ENCODE measurements at regions not wholly inside any gene's neighbourhood (a gene's known extent, or its start where the extent isn't known, plus 50 kb on each side); places are given as distances from the start of the nearest gene placed in this dataset.
A peak's percentile ranks its signal among the peaks of the same experiment; 100 is the strongest.
"Not testable (repeated sequence)": the region's sequence is repeated elsewhere in the genome, so short reads cannot be mapped to it uniquely, and the experiment has no call there.

DNA sequence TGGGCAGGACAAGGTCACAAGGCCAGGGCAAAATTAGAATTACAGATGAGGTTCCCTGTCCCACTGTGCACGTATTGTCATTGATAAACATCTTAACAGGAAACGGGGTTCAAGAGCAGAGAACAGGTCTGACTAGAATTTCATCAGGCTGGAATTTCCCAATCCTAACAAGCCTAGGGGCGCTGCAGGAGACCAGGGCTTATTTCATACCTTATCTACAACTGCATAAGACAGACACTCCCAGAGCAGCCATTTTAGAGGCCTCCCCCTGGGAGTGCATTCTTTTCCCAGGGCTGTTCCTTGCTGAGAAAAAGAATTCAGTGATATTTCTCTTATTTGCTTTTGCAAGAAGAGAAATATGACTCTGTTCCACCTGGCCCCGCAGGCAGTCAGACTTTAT is 244.8 kb downstream of the DAD1 start:
- DNase-seq (ENCODE audit: low read depth): not testable (repeated sequence)

DNA sequence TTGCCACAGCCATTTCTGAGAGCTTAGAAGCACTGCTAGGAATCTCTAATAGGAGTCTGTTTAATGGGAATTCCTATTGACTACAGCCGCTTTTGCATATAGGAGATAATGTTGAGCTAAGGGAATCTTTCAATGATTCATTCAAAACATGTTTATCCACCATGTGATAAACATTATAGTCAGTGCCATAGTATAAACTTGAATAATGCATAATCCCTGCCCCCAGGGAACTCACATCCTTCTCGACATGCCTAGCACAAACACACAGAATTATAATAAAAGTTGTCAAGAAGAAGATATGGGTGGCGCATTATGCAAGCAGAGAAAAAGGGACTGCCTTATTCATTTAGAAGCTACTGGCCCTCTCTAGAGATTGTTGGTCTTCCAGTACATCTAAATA is 248.0 kb downstream of the DAD1 start:
- no peak for DNase-seq (ENCODE audit: low read depth)

DNA sequence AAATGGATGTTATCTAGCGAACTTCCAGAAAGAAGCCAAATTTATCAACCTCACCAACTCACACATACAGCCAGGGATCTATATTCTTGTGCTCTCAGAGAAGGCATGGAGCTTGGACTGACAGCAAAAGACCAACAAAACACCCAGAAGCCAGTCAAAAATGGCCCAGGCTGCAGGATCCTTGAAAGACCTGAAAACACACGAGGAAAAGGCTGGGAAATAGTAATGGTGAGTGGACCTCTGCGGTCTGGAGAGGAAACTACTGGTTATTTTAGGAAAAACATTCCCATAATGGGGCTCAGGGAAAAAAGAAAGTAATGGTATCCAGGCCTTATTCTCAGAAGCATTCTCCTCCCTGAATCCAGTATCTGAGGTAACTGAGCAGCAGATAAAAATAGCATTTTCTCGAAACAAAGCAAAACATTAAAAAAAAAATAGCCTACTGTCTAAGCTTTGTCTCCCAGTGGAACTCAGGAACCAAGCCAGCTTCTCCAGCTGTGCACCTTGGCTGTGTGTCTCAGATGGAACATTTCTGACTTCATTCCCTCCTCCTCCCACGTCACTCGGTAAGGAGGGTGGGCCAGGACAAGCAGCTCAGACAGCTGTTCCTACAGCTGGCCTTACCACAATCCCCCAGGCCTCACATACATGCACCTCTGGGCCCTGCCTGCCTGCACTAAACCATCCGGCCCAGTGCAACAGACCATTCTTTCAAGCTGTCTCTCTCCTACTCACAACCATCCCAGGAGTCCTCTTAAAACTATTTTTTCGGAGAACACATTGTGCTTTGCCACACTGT is 249.9 kb downstream of the DAD1 start:
- peak; percentile 70 for DNase-seq (ENCODE audit: low read depth)

DNA sequence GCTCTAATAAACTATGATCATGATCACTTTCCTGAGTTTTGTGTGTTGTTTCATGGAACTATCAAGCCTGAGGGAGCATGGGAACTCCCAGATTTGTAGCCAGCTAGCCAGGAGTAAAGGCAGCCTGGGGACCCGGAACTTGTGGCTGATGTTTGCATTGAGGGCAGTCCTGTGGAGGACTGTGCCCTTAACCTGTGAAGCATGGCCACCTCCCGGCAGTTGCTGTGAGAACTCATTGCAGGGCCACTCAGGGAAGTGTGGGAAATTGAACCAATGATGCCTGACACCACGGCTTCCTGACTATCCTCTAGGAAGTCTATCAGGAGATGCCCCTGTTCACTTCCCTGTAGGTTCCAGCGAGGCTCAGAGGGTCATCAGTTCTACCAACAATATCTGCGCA is 250.6 kb downstream of the DAD1 start:
- DNase-seq (ENCODE audit: low read depth): no peak

DNA sequence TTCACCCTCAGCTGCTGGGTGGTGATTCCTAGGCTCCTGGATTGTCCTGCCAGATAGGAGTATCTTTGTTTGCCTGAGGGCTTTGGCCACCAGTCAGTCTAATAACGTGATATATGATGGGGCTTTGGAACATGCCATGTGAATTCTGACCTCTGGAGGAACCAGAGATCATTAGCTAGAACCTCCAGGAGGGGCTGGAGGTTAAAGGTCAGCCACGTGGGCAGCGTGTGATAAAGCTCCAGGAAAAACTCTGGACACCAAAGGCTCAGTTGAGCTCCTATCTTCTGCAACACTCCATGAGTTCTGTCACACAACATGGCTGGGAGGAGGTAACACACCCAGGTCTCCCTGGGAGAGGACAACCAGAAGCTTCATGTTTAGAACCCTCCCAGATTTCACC is 251.1 kb downstream of the DAD1 start:
- DNase-seq (ENCODE audit: low read depth): no peak

DNA sequence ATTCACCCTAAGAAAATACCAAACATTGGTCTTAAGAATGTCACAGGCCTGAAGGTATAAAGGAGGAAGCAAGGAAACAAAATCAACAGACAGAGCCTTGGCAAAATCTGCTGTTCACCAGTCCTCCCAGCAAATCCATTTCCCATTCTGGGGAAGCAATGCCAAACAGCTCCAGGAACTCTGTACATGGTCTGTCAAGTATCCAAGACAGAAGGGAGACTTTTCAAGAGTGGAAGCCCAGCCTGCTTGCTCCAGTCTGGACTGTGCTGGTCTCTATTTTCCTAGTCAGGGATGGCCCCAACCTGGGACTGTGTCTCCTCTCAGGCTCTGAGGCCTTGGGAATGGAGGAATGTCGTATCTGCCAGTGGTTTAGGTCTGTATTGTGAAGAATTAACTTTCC is 251.5 kb downstream of the DAD1 start:
- DNase-seq (ENCODE audit: low read depth): no peak

DNA sequence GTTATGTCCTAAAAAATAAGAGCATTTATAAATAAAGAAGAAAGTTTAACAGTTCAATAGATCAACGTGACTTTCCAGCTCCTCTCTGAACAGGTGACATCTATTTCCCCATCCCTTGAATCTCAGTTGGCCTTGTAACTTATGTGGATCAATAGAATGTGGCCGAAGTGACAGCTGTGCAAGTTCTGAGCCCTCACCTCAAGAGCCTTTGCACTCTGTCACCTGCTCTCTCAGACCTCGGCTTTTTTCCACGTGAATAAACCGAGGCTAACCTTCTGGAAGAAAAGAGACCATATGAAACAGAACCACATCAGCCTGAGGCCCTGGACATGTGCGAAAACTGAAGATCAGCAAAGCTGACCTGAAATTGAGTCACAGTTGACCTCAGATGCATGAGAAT is 253.0 kb downstream of the DAD1 start:
- DNase-seq (ENCODE audit: low read depth): no peak

DNA sequence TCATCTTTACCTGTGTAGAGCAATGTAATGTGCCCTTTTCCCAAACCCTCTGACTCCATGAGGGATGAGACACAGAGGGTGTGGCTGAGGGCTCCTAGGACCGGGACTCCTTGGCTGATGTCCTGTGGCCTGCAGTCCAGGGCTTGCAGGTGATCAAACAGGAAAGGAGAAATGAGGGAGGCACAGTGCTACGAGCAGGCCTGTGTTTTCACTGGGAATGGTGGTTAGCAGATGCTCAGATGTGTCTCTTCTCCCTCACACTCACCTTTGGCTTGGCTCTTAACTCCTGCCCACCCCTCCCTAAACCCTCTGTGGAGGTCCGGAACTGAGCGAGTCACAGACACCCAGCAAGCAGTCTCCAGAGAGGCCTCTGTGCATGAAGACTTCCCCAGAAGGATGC is 254.4 kb downstream of the DAD1 start:
- DNase-seq (ENCODE audit: low read depth): no peak

DNA sequence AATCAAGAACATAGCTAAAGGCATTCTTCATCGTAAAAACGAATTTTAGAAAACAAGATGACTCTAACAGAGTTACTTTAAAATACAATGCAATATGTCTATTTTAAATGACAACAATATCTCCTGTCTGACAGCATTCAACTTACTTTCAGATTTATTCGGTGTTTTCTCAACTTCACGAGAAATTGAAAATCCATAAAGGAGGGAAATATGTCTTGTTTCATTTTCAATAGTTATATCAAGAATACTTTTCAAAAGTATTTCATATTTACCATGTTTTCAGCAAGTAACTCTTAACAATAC is 254.8 kb downstream of the DAD1 start:
- no peak for DNase-seq (ENCODE audit: low read depth)

DNA sequence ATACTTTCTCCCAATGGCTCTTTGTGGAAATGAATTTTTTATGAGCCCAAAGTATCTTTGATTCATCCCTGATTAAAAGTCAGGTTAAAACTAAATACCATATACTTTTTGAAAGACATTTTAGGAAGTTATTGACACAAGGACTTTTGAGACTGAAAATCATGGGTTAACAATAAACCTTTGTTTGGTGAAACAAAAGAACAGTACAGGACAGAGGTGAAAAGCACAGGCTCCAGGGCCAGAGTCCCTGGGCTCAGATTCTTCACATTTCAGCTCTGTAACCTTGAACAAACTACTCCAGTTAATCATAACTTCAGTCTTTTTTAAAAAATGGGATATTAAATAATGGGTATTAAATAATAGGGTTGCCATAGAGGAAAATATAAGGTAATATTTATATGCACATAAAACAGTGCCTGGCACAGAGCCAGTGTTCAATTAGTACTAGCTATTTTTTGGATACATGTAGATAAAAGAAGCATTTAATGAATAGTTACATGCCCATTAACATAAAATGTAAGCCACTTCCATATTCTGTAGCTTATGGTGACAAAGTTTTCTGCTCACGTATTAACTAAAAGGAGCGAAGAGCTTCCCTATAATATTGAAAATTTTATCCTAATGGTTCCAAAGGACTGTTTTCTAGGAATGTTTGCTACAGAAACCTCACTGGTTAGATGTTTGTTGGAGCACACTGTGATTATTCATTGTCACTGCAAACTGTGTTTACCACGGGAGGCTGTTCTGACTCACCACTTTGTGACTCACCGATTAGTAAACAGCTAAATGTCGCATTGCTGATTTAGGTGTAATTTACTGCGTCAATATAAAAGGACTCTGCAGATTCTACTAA is 255.4 kb downstream of the DAD1 start:
- peak; percentile 52 for DNase-seq (ENCODE audit: low read depth)

DNA sequence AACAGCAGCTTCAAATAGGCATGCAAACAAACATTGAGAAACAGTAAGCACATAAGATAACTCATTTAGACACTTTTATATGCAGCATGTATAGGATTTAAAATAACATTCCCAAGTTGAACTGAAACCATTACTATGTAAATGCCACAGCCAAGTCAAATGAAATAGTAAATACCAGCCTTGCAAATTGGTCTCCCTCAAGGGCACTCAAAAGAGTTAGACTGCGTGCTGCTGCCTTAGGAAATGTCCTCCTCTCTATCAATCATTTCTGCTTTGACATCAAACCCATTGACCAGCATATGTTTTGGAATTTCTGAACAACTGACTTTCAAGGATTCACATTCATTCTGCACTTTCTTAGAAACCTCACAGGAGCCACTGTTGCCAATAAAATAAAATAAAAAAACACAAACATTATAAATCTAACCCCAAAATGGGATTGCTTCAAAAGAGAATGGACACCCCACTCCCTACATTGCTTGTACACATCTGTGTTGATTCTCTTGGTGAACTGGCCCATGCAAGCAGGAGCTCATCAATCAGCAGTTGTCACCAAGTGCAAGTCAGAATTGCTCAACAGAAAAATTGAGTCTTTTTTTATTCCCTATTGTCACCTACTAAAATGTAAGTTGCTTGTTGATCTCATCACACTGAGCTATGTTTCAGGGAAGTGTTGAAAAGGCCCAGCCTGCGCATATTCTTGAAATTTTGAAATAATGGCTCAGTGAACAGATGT is 256.2 kb downstream of the DAD1 start:
- DNase-seq (ENCODE audit: low read depth): no peak

DNA sequence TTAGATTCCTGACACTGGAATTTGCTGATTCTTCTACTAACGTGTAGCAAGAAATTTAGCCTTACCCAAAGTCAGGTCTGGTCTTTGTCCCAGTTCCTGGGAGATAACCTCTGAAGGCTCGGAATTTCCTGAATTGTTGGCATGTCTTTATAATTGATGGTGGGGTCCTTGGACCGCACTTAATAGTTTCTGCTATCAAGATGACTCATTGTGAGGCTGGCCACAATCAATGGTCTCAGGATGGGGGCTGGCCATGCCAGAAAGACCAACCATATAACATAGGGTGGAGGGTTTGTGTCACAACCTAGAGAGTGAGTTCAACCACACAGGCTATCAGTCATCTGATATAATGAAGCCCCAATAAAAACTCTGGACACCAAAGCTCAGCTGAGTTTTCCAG is 259.7 kb downstream of the DAD1 start:
- no peak for DNase-seq (ENCODE audit: low read depth)

DNA sequence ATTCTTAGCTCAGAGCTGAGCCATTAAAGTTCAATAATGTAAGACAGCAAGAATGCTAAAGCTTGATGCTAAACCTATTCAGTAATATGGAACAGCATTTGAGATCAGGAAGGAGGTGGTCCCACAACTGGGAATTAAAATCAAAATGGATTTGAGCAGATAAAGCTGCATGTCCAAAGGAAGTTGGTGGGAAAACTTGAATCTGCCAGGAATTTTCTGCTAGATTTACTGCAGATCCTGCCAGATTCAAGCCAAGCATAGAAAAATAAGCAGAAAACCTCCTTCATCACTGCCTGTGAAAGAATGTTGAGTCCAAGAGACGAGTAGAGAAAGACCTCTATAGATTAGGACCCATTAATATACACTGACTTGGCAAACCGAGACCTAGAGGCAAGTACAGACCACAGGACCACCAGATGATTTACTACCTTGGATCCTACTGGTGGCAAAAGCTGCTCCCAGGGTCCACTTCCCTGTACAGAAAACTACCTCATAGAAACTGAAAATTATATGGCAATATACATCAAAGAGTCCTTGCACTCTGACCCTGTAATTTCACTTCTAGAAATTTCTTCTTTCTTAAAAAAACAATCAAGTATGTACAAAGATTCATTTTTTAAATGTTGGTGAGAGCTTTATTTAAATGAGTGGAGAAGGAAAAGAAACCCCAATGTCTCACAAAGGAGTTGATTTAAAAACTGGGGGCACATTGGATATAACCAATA is 263.2 kb downstream of the DAD1 start:
- DNase-seq (ENCODE audit: low read depth): no peak

DNA sequence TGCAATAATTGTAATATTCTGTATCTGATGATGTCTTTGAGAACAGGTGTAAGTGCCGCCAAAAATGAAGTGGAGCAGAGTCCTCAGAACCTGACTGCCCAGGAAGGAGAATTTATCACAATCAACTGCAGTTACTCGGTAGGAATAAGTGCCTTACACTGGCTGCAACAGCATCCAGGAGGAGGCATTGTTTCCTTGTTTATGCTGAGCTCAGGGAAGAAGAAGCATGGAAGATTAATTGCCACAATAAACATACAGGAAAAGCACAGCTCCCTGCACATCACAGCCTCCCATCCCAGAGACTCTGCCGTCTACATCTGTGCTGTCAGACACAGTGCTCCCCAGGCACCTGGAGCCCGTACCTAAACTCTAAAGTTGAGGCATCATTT is 268.7 kb downstream of the DAD1 start:
- DNase-seq (ENCODE audit: low read depth): no peak

DNA sequence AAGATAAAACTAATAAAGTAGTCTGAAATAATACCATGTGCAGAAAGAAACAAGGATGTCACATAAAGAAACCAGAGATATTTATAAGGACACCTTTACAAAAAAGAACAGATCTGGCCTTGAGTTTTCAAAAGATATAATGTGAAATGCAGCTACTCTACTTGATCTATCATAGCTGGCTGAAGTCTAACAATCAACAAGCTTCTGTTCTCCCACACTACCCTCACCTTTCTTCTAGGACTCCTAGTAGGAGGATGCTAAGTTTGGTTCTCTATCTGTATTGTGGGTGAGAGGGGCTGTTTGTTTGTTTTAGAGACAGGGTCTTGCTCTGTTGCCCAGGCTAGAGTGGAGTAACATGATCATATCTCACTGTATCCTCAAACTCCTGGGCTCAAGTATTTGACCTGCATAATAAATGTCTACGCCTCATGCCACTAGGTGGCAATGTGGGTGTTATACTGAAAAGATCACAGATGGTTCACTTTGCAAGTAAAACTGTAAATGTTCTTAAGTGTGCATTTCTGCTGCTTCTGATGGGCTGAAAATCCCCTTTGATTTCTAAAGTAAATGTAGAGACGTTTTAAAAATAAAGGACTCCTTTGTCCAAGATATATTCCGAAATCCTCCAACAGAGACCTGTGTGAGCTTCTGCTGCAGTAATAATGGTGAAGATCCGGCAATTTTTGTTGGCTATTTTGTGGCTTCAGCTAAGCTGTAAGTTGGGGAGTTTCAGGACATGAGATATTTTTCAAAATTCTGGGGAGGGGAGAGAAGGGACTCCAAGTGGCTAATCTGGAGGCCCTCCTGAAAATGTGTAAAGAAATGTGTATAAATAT is 269.3 kb downstream of the DAD1 start:
- DNase-seq (ENCODE audit: low read depth): peak; percentile 56

DNA sequence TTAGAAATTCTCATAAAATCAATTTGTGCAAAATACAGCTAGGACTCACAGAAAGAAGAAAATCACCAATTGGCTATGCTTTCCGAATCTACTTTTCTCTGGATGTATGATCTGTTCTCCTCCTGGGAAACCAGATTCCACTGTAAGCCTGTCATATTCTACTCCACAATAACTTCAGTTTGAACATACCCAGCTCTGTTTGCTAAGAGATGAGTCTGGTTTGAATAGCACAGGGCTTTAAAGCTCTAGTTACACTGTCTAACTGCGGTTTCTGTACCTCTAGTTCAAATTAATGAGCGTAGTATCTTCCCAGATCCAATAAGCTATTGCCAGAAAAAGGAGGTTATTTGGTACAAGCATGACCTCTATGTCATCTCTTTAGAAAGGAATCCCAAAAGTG is 270.1 kb downstream of the DAD1 start:
- DNase-seq (ENCODE audit: low read depth): no peak

DNA sequence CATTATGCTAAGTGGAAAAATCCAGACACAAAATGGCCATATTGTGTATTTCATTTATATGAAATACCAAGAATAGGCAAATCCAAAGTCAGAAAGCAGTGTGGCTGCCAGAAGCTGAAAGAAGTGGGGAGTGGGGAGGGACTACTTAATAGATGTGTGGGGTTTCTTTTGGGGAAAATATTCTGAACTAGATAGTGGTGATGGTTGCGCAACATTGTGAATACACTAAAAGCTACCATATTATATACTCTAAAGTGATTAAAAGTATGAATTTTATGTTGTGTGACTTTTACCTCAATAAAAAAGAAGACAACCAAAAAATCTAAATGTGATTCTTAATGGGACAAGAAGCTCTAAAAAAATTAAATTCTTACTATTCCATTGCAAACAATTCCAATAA is 272.6 kb downstream of the DAD1 start:
- DNase-seq (ENCODE audit: low read depth): no peak

DNA sequence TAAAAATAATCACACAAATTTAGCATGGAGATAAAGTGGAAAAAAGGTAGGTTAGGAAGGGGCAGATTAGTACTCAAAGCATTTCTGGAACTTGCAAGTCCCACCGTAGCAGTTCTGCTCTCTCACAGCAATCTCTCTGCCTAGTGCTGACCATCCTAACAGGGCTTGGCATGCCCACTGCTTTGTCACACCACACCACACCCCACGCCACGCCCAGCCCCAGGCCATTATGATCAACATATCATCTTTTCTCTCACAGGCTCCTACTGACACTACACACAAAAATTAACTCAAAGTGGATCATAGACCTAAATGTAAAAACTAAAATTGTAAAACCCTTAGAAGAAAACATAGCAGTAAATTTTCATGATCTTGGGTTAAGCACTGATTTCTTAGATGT is 273.7 kb downstream of the DAD1 start:
- DNase-seq (ENCODE audit: low read depth): no peak

DNA sequence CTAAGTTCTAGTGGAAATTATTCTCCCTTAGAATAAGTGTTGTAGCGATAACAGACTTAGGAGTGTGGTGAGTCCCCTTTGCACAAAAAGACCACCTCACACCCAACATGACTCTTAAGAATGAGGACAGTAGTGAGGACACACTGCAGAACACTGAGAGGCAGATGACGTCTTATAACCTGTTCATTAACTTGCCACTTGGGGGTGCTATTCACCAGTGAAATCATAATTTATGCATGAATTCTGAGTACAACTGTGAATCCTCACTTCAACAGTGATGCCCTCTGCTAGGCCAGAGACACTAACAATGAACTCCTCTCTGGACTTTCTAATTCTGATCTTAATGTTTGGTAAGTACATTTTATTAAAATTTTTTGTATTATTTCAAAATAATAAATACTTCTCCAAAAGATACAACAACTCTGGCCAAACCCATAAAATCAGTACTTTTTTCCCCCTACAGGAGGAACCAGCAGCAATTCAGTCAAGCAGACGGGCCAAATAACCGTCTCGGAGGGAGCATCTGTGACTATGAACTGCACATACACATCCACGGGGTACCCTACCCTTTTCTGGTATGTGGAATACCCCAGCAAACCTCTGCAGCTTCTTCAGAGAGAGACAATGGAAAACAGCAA is 274.7 kb downstream of the DAD1 start:
- DNase-seq (ENCODE audit: low read depth): peak; percentile 63

DNA sequence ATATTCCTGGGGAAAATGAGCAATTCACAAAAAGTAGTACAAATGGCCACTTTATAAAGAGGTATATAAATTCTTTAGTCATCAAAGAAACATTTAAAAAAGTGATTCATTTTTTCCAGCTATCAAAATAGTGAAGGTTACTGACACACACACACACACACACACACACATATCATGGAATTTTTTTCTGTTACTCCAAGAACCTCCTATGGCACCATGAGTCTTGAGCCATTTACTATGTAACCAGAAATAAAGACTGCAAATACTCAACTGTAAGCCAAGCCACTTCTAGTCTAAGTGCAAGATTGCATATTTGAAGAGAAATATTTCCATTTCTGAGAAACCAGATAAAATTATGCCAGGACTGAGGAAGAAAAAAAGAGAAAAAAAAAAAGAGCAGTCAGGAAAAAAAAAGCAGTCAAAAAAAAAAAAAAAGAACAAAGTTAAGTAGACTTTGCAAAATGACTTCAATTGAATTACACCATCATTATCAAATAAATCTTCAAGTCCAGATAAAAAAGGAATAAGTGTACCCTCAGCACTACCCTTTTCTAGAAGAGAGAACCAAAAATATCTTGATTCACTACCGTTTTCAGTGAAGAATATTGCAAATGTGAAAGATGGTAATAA is 275.7 kb downstream of the DAD1 start:
- no peak for DNase-seq (ENCODE audit: low read depth)

Measured in myocyte (in vitro differentiated cells).